Cardiac septum (tissue), 1 donor: ENCODE measurements at regions not wholly inside any gene's neighbourhood (a gene's known extent, or its start where the extent isn't known, plus 50 kb on each side); places are given as distances from the start of the nearest gene placed in this dataset.
A peak's percentile ranks its signal among the peaks of the same experiment; 100 is the strongest.
"Not testable (repeated sequence)": the region's sequence is repeated elsewhere in the genome, so short reads cannot be mapped to it uniquely, and the experiment has no call there.

ENCODE experiments used
- DNase-seq: peaks from one replicate; pipeline ENCODE4 v3.0.0-alpha.2; 2020; ENCODE audit warnings: low spot score
- intact Hi-C: fragments of 100-400 bp; cut with DNase I; formaldehyde crosslinking; loops from one replicate; pipeline ENCODE4 v1.14.0; 2022
- donor health status: DM: no; HTN: no; CAD: no.

- intact Hi-C loops = no loop called here
- DNase-seq = no peak
Measured at GRCh38 chr11:38948392-38948791, 2350.4 kb upstream of the RAG2 start.

GRCh38 chr11:38937709-38938108 lies 2339.7 kb upstream of the RAG2 start:
- intact Hi-C loops = no loop called here
- no peak for DNase-seq

GRCh38 chr11:38935941-38936340 lies 2337.9 kb upstream of the RAG2 start:
- intact Hi-C loops = no loop called here
- DNase-seq = no peak

GRCh38 chr11:38927993-38928392 lies 2330.0 kb upstream of the RAG2 start:
- intact Hi-C loops = no loop called here

GRCh38 chr11:38924644-38925043 lies 2326.6 kb upstream of the RAG2 start:
- DNase-seq = no peak
- intact Hi-C loops = no loop called here

More at GRCh38 chr11:38927993-38928392, 2330.0 kb upstream of the RAG2 start:
- no peak for DNase-seq

GRCh38 chr11:38900211-38900610 lies 2302.2 kb upstream of the RAG2 start:
- intact Hi-C loops = no loop called here
- no peak for DNase-seq

- peak; percentile 71 for DNase-seq
- intact Hi-C loops = not testable (repeated sequence)
Measured at GRCh38 chr11:38894201-38894600, 2296.2 kb upstream of the RAG2 start.

GRCh38 chr11:38884145-38884865 lies 2286.3 kb upstream of the RAG2 start:
- no peak for DNase-seq
- intact Hi-C loops = no loop called here

GRCh38 chr11:38867338-38867737 lies 2269.3 kb upstream of the RAG2 start:
- DNase-seq = no peak
- intact Hi-C loops = no loop called here

GRCh38 chr11:38865922-38866321 lies 2267.9 kb upstream of the RAG2 start:
- DNase-seq = no peak
- intact Hi-C loops = no loop called here

- intact Hi-C loops = no loop called here
- DNase-seq = no peak
Measured at GRCh38 chr11:38842991-38843390, 2245.0 kb upstream of the RAG2 start.

- DNase-seq = no peak
- intact Hi-C loops = no loop called here
Measured at GRCh38 chr11:38839071-38839470, 2241.0 kb upstream of the RAG2 start.

GRCh38 chr11:38835966-38836365 lies 2237.9 kb upstream of the RAG2 start:
- intact Hi-C loops = no loop called here
- DNase-seq = no peak

- DNase-seq = no peak
- intact Hi-C loops = no loop called here
Measured at GRCh38 chr11:38824573-38824972, 2226.5 kb upstream of the RAG2 start.

GRCh38 chr11:38821786-38822185 lies 2223.8 kb upstream of the RAG2 start:
- intact Hi-C loops, DNase-seq: not testable (repeated sequence)

GRCh38 chr11:38819981-38820380 lies 2221.9 kb upstream of the RAG2 start:
- intact Hi-C loops = no loop called here
- DNase-seq = no peak

- DNase-seq = no peak
- intact Hi-C loops = no loop called here
Measured at GRCh38 chr11:38818720-38819119, 2220.7 kb upstream of the RAG2 start.

- DNase-seq = no peak
- intact Hi-C loops = no loop called here
Measured at GRCh38 chr11:38814670-38815069, 2216.6 kb upstream of the RAG2 start.

GRCh38 chr11:38809521-38809920 lies 2211.5 kb upstream of the RAG2 start:
- DNase-seq = no peak
- intact Hi-C loops = no loop called here

- intact Hi-C loops = no loop called here
- DNase-seq = no peak
Measured at GRCh38 chr11:38796281-38796680, 2198.2 kb upstream of the RAG2 start.

- intact Hi-C loops = no loop called here
- DNase-seq = no peak
Measured at GRCh38 chr11:38795027-38795426, 2197.0 kb upstream of the RAG2 start.
